SK-N-SH treated with all-trans-retinoic acid at 6 μM for 48 hours (cell line): ENCODE measurements at regions not wholly inside any gene's neighbourhood (a gene's known extent, or its start where the extent isn't known, plus 50 kb on each side); places are given as distances from the start of the nearest gene placed in this dataset.

Source experiments
- ATAC-seq: fragments of 200-7000 bp; cut with Tn5 transposase; 3 replicates; pipeline ENCODE4 v1.9.1; 2020; ENCODE audit warnings: mild to moderate bottlenecking, moderate library complexity
- ARNTL ChIP-seq: fragments of 450-650 bp; formaldehyde crosslinking; IDR thresholded peaks from 2 replicates; pipeline ENCODE4 v1.5.0; 2020; ENCODE audit warnings: low read depth, mild to moderate bottlenecking, moderate library complexity, borderline replicate concordance
- BACH2 ChIP-seq: fragments of 250-450 bp; sonication (Bioruptor Pico); IDR thresholded peaks from 2 replicates; pipeline ENCODE4 v1.9.0; 2021; ENCODE audit warnings: mild to moderate bottlenecking, borderline replicate concordance
- CREB5 ChIP-seq: fragments of 250-450 bp; sonication (Bioruptor Pico); IDR thresholded peaks from 2 replicates; pipeline ENCODE4 v1.5.1; 2020; ENCODE audit warnings: low read depth, mild to moderate bottlenecking, moderate library complexity
- CSDC2 ChIP-seq: fragments of 250-450 bp; sonication (Bioruptor Pico); IDR thresholded peaks from 2 replicates; pipeline ENCODE4 v1.5.0; 2020; ENCODE audit warnings: mild to moderate bottlenecking, moderate library complexity
- ESRRG ChIP-seq: fragments of 250-450 bp; sonication (Bioruptor Pico); IDR thresholded peaks from 2 replicates; pipeline ENCODE4 v1.6.1; 2021; ENCODE audit warnings: mild to moderate bottlenecking
- GLIS3 ChIP-seq: fragments of 250-450 bp; sonication (Bioruptor Pico); IDR thresholded peaks from 2 replicates; pipeline ENCODE4 v1.5.0; 2020; ENCODE audit warnings: mild to moderate bottlenecking, moderate library complexity
- ISL1 ChIP-seq: fragments of 250-450 bp; sonication (Bioruptor Pico); IDR thresholded peaks from 2 replicates; pipeline ENCODE4 v2.1.2; 2022; ENCODE audit warnings: mild to moderate bottlenecking, moderate library complexity
- OSR1 ChIP-seq: fragments of 250-450 bp; sonication (Bioruptor Pico); IDR thresholded peaks from 2 replicates; pipeline ENCODE4 v1.8.0; 2022; ENCODE audit warnings: moderate library complexity, mild to moderate bottlenecking, inconsistent platforms
- POU6F1 ChIP-seq: fragments of 250-450 bp; sonication (Bioruptor Pico); IDR thresholded peaks from 2 replicates; pipeline ENCODE4 v1.8.0; 2021; ENCODE audit warnings: low read depth, mild to moderate bottlenecking, moderate library complexity, borderline replicate concordance
- RARB ChIP-seq: fragments of 250-450 bp; sonication (Bioruptor Pico); IDR thresholded peaks from 2 replicates; pipeline ENCODE4 v1.8.0; 2021; ENCODE audit warnings: mild to moderate bottlenecking, moderate library complexity
- SNAI2 ChIP-seq: fragments of 250-450 bp; sonication (Bioruptor Pico); IDR thresholded peaks from 2 replicates; pipeline ENCODE4 v1.5.0; 2020; ENCODE audit warnings: mild to moderate bottlenecking, moderate library complexity
- TCF4 ChIP-seq: fragments of 250-450 bp; sonication (Bioruptor Pico); IDR thresholded peaks from 2 replicates; pipeline ENCODE4 v1.8.0; 2021; ENCODE audit warnings: mild to moderate bottlenecking, moderate library complexity, borderline replicate concordance
- TOX ChIP-seq: fragments of 250-450 bp; sonication (Bioruptor Pico); IDR thresholded peaks from 2 replicates; pipeline ENCODE4 v1.8.0; 2021; ENCODE audit warnings: mild to moderate bottlenecking, moderate library complexity, borderline replicate concordance
- ZC3H10 ChIP-seq: fragments of 250-450 bp; sonication (Bioruptor Pico); IDR thresholded peaks from 2 replicates; pipeline ENCODE4 v1.5.1; 2021; ENCODE audit warnings: mild to moderate bottlenecking, moderate library complexity
- ZFP3 ChIP-seq: fragments of 250-450 bp; sonication (Bioruptor Pico); IDR thresholded peaks from 2 replicates; pipeline ENCODE4 v1.5.0; 2020; ENCODE audit warnings: mild to moderate bottlenecking, moderate library complexity
- ZNF565 ChIP-seq: fragments of 450-650 bp; formaldehyde crosslinking; conservative IDR thresholded peaks from 2 replicates; pipeline ENCODE4 v1.5.0; 2020; ENCODE audit warnings: low read depth, mild to moderate bottlenecking, moderate library complexity
- ZNF70 ChIP-seq: fragments of 450-650 bp; formaldehyde crosslinking; IDR thresholded peaks from 2 replicates; pipeline ENCODE4 v1.5.0; 2020; ENCODE audit warnings: mild to moderate bottlenecking, moderate library complexity
- ZNF8 ChIP-seq: fragments of 450-650 bp; formaldehyde crosslinking; IDR thresholded peaks from 2 replicates; pipeline ENCODE4 v1.5.0; 2020; ENCODE audit warnings: mild to moderate bottlenecking, moderate library complexity
- TF ChIP-seq, protein P1 (sequence below): fragments of 250-450 bp; sonication (Bioruptor Pico); IDR thresholded peaks from 2 replicates; pipeline ENCODE4 v1.8.0; 2020; ENCODE audit warnings: mild to moderate bottlenecking, moderate library complexity, borderline replicate concordance
- TF ChIP-seq, protein P2 (sequence below): fragments of 250-450 bp; sonication (Bioruptor Pico); IDR thresholded peaks from 2 replicates; pipeline ENCODE4 v1.5.1; 2021; ENCODE audit warnings: mild to moderate bottlenecking, moderate library complexity
- TF ChIP-seq, protein P3 (sequence below): fragments of 250-450 bp; sonication (Bioruptor Pico); IDR thresholded peaks from 2 replicates; pipeline ENCODE4 v1.5.0; 2020; ENCODE audit warnings: mild to moderate bottlenecking, moderate library complexity

DNA sequence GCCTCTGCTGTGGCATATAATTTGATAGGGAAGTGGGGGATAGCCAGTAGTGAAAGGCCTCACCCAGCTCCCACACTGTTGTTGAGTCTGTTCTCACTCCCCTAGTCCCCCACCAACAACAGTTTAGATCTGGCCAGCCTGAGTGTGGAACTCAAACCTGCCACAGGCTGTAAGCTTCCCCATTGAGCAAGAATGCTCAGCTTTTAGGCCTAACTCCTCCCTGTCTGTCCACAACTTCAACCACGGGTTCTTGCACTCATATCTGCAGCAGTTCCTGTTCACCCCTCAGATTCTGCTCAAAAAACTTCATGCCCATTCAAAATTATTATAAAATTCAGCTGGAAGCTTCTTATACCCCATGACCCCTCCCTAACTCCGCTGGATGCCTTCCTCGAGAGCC lies 975.1 kb downstream of the NSUN3 start:
- ATAC-seq, result no peak
- TF ChIP-seq, protein P1, sequence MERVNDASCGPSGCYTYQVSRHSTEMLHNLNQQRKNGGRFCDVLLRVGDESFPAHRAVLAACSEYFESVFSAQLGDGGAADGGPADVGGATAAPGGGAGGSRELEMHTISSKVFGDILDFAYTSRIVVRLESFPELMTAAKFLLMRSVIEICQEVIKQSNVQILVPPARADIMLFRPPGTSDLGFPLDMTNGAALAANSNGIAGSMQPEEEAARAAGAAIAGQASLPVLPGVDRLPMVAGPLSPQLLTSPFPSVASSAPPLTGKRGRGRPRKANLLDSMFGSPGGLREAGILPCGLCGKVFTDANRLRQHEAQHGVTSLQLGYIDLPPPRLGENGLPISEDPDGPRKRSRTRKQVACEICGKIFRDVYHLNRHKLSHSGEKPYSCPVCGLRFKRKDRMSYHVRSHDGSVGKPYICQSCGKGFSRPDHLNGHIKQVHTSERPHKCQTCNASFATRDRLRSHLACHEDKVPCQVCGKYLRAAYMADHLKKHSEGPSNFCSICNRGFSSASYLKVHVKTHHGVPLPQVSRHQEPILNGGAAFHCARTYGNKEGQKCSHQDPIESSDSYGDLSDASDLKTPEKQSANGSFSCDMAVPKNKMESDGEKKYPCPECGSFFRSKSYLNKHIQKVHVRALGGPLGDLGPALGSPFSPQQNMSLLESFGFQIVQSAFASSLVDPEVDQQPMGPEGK (CRISPR knock-in tag), result no peak

GRCh38 chr3:95044101-95044500 lies 981.2 kb downstream of the NSUN3 start:
- ATAC-seq, result no peak
- TF ChIP-seq ZNF8 (CRISPR knock-in tag) (no peak), ZC3H10 (no peak), TOX (CRISPR knock-in tag) (no peak), CSDC2 (CRISPR knock-in tag) (no peak), ESRRG (CRISPR knock-in tag) (no peak)
- TF ChIP-seq, protein P2, sequence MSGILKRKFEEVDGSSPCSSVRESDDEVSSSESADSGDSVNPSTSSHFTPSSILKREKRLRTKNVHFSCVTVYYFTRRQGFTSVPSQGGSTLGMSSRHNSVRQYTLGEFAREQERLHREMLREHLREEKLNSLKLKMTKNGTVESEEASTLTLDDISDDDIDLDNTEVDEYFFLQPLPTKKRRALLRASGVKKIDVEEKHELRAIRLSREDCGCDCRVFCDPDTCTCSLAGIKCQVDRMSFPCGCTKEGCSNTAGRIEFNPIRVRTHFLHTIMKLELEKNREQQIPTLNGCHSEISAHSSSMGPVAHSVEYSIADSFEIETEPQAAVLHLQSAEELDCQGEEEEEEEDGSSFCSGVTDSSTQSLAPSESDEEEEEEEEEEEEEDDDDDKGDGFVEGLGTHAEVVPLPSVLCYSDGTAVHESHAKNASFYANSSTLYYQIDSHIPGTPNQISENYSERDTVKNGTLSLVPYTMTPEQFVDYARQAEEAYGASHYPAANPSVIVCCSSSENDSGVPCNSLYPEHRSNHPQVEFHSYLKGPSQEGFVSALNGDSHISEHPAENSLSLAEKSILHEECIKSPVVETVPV (CRISPR knock-in tag), result no peak

GRCh38 chr3:95048564-95048963 lies 985.7 kb downstream of the NSUN3 start:
- no peak for ATAC-seq
- TF ChIP-seq ZNF70 (CRISPR knock-in tag) (no peak), SNAI2 (CRISPR knock-in tag) (no peak), ZNF565 (no peak), ESRRG (CRISPR knock-in tag) (no peak), OSR1 (CRISPR knock-in tag) (no peak), GLIS3 (CRISPR knock-in tag) (no peak), TCF4 (no peak), RARB (no peak), ISL1 (CRISPR knock-in tag) (no peak), ARNTL (CRISPR knock-in tag) (no peak), ZFP3 (CRISPR knock-in tag) (no peak), CREB5 (CRISPR knock-in tag) (no peak), ZC3H10 (no peak), BACH2 (CRISPR knock-in tag) (no peak)
- TF ChIP-seq, protein P3, sequence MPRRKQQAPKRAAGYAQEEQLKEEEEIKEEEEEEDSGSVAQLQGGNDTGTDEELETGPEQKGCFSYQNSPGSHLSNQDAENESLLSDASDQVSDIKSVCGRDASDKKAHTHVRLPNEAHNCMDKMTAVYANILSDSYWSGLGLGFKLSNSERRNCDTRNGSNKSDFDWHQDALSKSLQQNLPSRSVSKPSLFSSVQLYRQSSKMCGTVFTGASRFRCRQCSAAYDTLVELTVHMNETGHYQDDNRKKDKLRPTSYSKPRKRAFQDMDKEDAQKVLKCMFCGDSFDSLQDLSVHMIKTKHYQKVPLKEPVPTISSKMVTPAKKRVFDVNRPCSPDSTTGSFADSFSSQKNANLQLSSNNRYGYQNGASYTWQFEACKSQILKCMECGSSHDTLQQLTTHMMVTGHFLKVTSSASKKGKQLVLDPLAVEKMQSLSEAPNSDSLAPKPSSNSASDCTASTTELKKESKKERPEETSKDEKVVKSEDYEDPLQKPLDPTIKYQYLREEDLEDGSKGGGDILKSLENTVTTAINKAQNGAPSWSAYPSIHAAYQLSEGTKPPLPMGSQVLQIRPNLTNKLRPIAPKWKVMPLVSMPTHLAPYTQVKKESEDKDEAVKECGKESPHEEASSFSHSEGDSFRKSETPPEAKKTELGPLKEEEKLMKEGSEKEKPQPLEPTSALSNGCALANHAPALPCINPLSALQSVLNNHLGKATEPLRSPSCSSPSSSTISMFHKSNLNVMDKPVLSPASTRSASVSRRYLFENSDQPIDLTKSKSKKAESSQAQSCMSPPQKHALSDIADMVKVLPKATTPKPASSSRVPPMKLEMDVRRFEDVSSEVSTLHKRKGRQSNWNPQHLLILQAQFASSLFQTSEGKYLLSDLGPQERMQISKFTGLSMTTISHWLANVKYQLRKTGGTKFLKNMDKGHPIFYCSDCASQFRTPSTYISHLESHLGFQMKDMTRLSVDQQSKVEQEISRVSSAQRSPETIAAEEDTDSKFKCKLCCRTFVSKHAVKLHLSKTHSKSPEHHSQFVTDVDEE (CRISPR knock-in tag), result no peak
- TF ChIP-seq, protein P1 (CRISPR knock-in tag), result no peak

DNA sequence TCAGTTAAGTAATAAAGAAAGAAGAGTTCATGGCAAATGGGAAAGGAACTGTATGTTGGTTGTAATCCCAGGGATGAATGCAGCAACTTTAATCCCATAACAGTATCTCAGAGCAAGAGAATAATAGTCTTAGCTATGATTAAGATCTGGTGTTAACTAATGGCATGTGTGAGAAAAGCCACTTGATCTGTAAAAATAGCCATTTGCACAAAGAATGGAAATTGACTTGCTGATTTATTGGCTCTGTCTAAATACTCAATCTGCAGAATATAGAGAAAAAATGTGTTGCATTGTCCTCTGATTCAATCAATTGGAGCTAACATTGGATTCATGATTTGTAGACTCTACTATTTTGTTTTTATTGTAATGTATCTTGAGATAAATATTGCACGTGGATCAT lies 987.0 kb downstream of the NSUN3 start:
- ATAC-seq, result no peak
- no peak for TF ChIP-seq ZFP3 (CRISPR knock-in tag)
- TF ChIP-seq ISL1 (CRISPR knock-in tag), result no peak
- TF ChIP-seq GLIS3 (CRISPR knock-in tag), result no peak
- TF ChIP-seq POU6F1 (CRISPR knock-in tag), result no peak
